Suprapubic skin (tissue), 3 donors: ENCODE measurements at regions not wholly inside any gene's neighbourhood (a gene's known extent, or its start where the extent isn't known, plus 50 kb on each side); places are given as distances from the start of the nearest gene placed in this dataset.

Source experiments
- CTCF ChIP-seq, 2 donors: fragments of 200-600 bp in 1 of 2; fragments of 450-650 bp in 1 of 2; sonication (generic) in 1 of 2; IDR thresholded peaks; one replicate each; pipeline ENCODE4 v1.5.1; 2016 to 2019; ENCODE audit warnings: antibody characterized with exemption in 2 of 2, mild to moderate bottlenecking in 1 of 2, moderate library complexity in 1 of 2
- EP300 ChIP-seq: sonication (generic); formaldehyde crosslinking; IDR thresholded peaks from one replicate; pipeline ENCODE4 v1.6.1; 2017; ENCODE audit warnings: antibody characterized with exemption
- POLR2A ChIP-seq, 2 donors: fragments of 450-650 bp; IDR thresholded peaks; one replicate each; pipeline ENCODE4 v1.6.1; 2017; ENCODE audit warnings: antibody characterized with exemption in 2 of 2, mild to moderate bottlenecking in 2 of 2, moderate library complexity in 2 of 2

- TF ChIP-seq CTCF (IDR thresholded peaks at IDR 0.05) (no peak), POLR2A (IDR thresholded peaks at IDR 0.05) (no peak), EP300 (no peak)
Observed at GRCh38 chr1:201705389-201705788, 123.6 kb upstream of the IPO9 start.
